Myocyte (in vitro differentiated cells): ENCODE measurements at regions not wholly inside any gene's neighbourhood (a gene's known extent, or its start where the extent isn't known, plus 50 kb on each side); places are given as distances from the start of the nearest gene placed in this dataset.
"Not testable (repeated sequence)": the region's sequence is repeated elsewhere in the genome, so short reads cannot be mapped to it uniquely, and the experiment has no call there.

Experiments
- DNase-seq: peaks from one replicate; pipeline ENCODE4 v3.0.0-alpha.2; 2012; ENCODE audit warnings: low read depth

GRCh38 chr3:14057701-14058100, 67.0 kb downstream of the CHCHD4 start:
- no peak for DNase-seq

DNA sequence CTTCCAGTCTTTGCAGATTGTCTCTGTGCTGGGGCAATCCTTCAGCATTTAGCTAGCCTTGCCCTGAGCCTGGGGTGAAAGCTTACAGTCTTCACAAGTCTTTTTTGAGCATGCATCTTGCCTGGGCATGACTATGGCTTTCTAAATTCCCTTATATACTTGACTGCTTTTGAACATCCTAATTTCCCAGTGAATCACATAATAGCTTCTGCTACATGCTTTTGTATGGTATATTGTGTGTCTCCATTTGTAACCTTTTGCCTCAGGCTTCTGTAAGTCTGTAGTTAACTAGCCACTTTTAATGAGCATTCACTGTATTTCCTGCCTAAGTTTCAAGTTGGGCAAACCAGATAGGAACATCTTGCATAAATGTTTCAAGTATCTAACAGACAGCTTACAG, 76.8 kb downstream of the CHCHD4 start:
- no peak for DNase-seq

- DNase-seq, result no peak
Observed at GRCh38 chr3:14047027-14047426, 77.6 kb downstream of the CHCHD4 start.

DNA sequence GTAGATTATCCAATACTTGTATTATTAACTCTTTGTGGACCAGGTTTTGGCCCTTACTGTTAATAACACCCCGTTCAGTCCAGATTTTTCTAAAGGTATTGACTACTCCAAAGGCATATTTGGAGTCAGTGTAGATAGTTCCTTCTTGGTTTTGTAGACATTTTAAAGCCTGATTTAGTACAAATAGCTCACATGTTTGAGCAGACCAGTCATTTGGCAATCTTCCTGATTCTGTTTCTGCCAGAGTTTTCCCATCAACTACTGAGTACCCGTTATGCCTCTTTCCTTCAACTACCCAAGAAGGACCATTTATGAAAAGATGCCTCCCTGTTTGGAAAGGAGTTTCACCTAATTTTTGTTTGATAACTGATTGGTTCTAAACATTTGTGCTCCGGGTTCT, 82.0 kb downstream of the CHCHD4 start:
- peak; percentile 15 for DNase-seq

DNA sequence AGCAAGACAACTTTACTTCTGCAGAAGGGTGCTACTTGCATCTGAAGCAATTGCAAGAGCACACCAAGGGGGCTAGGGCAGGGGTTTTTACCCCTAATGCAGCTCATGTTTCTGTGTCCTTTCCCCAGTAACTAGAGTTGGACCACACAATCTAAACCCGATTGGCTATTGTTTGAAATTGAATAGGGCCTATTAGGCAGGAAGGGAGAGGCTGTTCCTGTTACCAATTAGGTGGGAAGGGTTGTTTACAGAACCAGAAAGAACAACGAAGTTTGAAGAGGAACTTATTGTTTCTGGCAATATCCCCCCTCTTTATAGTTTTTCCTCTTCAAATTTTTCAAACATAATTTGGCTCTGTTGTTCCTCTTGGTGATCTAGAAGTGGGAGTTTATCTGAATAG, 85.5 kb downstream of the CHCHD4 start:
- DNase-seq, result no peak

DNA sequence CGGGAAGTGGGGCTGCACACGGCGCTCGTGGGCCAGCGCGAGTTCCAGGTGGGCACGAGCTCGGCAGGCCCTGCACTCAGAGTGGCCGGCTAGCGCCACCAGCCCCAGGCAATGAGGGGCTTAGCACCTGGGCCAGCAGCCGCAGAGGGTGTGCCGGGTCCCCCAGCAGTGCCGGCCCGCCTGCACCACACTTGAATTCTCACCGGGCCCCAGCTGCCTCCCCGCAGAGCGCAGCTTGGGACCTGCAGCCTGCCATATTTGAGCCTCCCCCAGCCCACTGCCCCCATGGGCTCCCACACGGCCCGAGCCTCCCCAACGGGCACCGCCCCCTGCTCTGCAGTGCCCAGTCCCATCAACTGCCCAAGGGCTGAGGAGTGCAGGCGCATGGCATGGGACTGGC, 87.5 kb downstream of the CHCHD4 start:
- no peak for DNase-seq

DNA sequence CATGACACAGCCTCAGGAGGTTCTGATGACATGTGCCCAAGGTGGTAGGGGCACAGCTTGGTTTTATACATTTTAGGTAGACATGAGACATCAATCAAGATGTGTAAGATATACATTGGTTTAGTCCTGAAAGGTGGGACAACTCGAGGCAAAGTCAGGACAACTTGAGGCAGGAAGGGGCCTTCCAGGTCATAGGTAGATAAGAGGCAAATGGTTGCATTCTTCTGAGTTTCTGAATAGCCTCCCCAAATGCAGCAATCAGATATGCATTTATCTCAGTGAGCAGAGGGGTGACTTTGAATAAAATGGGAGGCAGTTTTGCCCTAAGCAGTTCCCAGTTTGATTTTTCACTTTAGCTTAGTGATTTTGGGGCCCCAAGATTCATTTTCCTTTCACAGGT, 91.6 kb downstream of the CHCHD4 start:
- no peak for DNase-seq

DNA sequence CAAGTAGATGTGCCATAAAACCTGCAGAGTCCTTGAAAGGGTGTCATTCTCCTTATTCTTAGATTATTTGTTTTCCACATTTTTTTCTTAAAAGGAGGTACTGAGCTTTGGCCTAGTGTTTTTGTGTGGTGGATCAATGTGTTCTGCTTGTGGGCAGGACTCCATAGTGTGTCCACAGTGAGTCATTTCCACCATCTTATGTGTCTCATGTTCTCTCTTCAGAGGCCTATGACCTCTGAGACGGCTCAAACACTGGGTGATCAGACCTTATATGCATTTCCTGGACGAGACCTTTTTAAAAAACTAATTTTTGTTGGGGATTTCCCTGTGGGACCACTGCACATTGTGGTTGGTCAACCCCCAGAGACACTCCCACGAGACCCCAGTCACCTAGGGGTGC, 93.4 kb downstream of the CHCHD4 start:
- no peak for DNase-seq

GRCh38 chr3:14029390-14029995, 95.2 kb downstream of the CHCHD4 start:
- DNase-seq, result not testable (repeated sequence)

- DNase-seq, result not testable (repeated sequence)
Observed at GRCh38 chr3:14028122-14028521, 96.5 kb downstream of the CHCHD4 start.

DNA sequence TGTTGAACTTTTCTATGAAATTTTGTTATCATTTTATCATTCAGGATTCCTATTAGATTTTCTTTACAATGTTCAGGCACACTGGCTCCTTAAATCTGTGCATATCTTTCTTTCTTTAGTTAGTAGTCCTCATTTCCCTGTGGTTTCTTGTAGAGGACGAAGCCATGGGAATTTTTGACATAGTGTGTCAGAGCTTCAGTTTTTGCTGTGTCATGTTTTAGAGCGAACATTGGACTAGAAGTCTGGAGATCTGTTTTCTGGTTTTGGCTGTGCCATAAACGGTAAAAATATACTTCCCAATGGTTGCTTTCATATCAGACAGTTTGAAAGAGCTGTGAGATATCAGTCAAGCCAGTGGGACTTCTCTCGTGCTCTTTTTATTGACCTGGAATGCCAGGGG, 105.2 kb downstream of the CHCHD4 start:
- peak; percentile 11 for DNase-seq

- DNase-seq, result no peak
Observed at GRCh38 chr3:14016900-14017475, 107.7 kb downstream of the CHCHD4 start.

GRCh38 chr3:14007006-14007405, 117.7 kb downstream of the CHCHD4 start:
- no peak for DNase-seq

- no peak for DNase-seq
Observed at GRCh38 chr3:14001136-14001535, 121.3 kb upstream of the WNT7A start.

DNA sequence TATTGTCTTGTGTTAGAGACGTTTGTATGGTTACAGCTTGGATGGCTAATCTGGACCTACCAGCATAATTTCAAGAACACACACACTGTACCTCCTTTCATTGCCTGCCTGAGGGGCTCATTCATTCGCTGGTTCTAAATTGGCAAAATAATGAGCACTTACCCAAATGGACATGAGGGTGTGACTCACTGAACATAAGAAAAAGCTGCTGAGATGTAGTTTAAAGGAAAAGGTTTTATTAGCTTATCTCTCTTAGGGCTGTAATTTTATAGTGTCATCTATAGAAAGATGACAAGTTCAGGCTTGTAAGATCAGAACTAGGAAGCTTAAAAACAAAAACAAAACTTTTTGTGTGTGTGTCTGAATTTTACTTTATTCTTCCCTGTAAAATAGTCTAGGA, 120.7 kb upstream of the WNT7A start:
- no peak for DNase-seq

DNA sequence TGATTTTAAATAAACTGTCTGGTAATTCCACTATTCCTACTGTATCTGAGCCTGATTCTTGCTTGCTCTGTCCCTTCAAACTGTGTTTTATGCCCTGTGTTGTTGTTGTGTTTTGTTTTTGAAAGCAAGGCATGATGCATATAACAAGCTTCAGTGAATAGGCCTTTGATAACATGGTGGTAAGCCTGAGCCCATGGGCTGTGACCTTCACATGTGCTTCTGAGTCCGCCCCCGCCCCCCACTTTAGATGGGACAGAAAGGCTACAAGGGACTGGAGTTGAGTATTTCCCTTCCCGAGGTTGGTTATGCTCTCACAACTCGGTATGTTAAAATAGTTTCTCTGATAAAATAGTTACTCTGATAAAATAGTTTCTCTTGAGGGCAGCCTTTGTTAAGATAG, 119.0 kb upstream of the WNT7A start:
- no peak for DNase-seq

- not testable (repeated sequence) for DNase-seq
Observed at GRCh38 chr3:13995216-13995615, 115.3 kb upstream of the WNT7A start.

GRCh38 chr3:13988925-13989324, 109.1 kb upstream of the WNT7A start:
- not testable (repeated sequence) for DNase-seq

GRCh38 chr3:13976469-13976868, 96.6 kb upstream of the WNT7A start:
- DNase-seq, result no peak

DNA sequence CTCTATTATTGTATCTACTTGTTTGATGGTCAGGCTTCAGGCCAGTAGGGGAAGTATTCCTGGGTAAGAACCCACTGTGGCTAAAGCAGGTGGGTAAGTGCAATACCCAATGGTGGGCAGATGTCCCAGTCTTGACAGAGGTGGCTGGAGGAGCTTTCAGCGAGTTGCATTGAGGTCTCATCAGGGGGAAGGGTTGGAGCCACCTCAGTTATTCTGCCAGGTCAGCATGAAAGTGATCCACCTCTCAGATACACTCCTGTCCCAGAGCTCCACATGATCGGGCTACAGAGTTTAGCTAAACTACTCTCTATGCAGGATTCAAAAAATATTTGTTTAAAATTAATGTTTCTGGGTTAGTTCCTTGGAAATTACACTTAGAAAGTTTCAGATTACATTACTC, 95.8 kb upstream of the WNT7A start:
- no peak for DNase-seq

- no peak for DNase-seq
Observed at GRCh38 chr3:13972679-13973379, 93.0 kb upstream of the WNT7A start.

DNA sequence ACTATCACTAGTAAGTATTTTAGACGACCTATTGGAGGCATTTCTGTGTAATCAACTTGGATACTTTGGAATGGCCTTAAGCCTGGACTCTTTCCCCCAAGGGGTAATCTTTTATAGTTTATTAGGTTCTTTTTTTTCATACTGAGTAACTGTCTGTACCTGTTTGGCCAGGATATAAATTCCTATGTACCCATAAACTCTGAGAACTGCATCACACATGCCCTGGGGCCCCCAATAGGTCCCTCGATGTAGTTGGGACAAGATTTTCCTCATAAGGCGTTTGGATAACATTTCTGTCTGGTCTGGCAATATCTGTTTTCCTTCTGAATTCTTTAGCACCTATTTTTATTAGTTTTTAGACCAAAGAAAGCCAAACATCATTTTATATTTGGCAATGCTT, 86.4 kb upstream of the WNT7A start:
- DNase-seq, result no peak
